CD4-positive, alpha-beta T cell treated with Interleukin-15 for 1 hour (primary cell): ENCODE measurements at regions not wholly inside any gene's neighbourhood (a gene's known extent, or its start where the extent isn't known, plus 50 kb on each side); places are given as distances from the start of the nearest gene placed in this dataset.

ENCODE experiments used
- DNase-seq: peaks from one replicate; pipeline ENCODE4 v3.0.0-alpha.2; 2020

- DNase-seq = no peak
Observed at GRCh38 chr1:59100708-59101374, 196.1 kb upstream of the FGGY start.

DNA sequence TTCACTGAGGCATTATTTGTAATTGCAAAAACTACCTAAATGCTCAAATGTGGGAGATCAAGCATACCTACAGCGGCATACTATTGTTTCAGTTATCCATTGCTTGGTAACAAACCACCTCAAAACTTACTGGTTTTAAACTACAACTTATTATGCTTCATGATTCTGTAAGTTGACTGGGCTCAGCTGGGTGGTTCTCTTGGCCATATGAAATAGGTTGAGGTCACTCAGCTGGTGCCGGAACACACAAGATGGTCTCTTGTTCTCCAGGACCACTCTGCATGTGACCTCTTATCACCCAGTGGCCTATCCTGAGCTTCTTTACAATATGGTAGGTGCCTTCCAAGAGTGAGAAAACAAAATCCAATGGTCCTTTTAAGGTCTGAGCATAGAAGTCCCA lies 195.4 kb upstream of the FGGY start:
- DNase-seq = no peak

- DNase-seq = no peak
Observed at GRCh38 chr1:59103457-59103856, 193.4 kb upstream of the FGGY start.

- DNase-seq = no peak
Observed at GRCh38 chr1:59104191-59104760, 192.6 kb upstream of the FGGY start.

- no peak for DNase-seq
Observed at GRCh38 chr1:59105548-59106507, 191.1 kb upstream of the FGGY start.

GRCh38 chr1:59107516-59107915 lies 189.4 kb upstream of the FGGY start:
- no peak for DNase-seq

DNA sequence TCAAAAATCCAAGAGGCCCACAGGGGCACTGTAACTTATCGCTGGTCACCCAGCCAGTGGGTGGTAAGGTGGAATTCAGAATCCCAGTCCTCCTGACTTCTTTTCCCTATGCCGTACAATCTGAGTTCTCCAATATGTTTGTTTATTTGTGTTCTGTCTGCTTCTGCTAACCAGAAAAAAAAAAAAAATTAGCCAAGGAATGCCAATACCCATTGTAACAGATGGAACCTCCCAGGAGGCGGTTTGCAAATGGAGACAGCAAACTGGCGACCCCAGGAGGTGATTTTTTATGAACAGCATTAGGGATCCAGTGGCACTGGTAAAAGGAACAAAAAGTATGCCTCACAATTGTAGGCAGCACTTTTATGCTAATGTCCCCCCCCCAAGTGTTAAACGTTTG lies 189.0 kb upstream of the FGGY start:
- DNase-seq = no peak

DNA sequence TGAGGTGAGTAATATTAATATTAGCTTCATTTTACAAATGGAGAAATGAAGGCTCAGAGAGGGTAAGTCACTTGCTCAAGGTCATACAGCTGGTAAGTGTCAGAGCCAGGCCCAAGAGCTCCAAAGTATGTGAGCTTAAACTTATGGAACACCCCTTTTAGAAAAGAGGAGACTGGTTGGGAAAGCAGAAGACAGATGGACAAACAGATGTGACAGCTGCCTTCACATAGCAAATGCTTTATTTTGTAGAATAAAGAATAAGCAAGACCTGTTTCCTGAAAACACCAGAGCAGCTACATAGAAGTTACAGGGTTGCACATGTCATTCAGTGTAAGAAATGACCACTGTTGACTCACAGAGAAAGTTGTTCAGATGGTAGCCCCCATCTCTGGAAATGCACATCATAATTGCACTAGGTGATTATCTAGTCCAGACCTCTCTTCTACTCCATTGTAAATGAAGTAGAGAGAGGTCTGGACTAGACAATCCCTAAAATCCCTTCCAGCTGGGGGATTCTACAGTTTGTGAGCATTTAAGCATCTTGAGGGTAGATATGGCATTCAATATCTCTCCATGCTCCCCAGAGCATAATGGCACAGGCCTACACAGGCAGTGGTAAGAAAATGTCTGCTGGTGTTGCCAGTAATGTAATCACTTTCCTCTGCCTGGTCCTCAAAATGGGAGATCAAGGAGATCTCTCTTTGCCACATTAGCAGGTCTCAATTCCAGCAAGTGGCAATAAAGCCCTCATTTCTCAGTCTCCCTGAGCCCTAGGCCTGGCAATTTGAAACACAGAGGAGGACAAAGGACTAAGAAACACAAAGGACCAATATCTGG lies 188.2 kb upstream of the FGGY start:
- DNase-seq = no peak

- DNase-seq = no peak
Observed at GRCh38 chr1:59110271-59110670, 186.6 kb upstream of the FGGY start.

DNA sequence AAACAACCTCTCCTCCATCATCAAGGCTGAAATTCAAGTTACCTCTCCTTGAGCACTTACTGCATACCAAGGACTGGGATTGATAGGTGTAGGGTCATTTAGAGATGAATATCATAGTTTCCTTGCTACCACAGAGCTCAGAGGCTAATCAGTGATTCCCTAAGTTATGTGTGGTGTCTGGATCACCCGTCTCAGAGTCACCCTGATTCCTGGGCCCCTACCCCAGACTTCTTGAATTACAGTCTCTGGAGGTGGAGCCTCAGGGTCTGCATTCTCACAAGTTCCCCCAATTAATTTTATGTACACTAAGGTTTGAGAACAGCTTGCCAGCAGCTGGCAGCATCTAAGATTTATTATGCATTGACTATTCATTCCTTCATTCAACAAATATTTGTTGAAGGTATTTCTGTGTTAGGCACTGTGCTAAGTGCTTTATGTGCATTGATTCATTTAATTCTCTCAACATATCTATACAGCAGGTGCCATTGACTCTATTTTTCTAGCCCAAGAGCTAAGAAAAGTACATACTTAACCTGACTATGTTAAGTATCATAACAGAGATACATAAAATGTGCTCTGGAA lies 182.9 kb upstream of the FGGY start:
- no peak for DNase-seq

DNA sequence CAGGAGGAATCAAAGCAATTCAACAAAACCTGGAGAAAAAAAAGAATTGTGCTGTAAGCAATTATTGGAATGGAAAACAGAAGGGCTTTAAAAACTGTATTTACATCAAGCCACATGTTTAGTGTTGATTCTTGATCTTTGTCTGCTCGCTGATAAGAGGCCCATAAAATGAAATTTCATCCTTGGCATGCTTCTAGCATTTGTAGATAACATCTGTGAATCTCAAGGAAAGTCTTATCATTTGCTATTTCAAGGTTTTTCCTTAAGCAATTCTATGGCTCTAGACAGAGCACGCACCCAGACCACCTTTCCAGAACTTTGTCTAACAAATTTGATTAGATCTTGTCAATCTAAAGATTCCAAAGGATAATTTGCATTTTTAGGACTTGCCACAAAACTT lies 181.0 kb upstream of the FGGY start:
- DNase-seq = no peak

DNA sequence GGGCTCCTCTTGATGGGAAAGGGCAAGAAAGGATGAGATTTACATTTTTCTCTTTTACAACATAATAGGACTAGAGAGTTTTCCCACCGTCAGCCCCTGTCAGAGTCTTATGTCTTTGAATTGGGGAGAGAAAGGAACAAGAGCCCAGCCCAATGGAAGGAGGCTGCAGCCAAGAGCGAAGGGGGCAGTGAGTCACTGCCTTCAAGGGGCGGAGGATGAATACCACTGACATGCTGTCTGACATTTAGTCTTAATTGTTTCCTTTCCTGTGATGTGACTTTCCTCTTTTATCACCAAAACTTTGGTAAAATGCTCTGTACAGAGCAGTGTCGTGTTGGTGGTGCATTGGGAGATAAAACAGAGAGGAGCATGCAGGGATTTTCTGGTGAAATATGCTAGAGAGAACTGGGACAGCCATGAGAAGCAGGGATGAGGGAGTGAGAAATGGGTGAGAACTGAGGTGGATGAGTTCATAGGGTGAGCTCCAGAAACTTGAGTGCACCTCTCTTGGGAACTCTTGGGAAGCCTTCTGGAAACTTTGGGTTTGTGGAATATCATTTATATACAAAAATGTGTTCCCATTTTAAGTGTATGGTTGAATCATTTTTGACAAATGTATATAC lies 179.9 kb upstream of the FGGY start:
- DNase-seq = no peak

DNA sequence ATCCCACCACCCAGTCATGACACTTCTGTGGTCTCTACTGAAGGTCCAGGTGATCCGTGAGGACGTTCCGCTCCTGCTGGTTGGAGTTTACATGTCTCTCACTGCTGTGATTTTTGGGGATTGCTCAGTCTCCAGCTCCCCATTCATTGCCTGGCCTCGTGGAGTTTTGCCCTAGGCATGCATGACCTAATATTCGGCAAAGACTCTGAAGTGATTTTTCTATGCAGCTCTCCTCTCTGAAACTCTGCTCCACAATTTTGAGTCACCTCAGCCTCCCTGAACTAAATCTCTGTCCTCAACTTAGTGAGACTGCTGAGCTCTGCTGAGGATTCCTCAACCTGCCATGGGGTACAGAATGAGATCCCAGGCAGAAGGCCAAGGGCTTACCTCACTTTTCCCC lies 174.4 kb upstream of the FGGY start:
- no peak for DNase-seq

- no peak for DNase-seq
Observed at GRCh38 chr1:59123081-59123681, 173.7 kb upstream of the FGGY start.

- no peak for DNase-seq
Observed at GRCh38 chr1:59124166-59124565, 172.7 kb upstream of the FGGY start.

- no peak for DNase-seq
Observed at GRCh38 chr1:59125154-59125553, 171.7 kb upstream of the FGGY start.

DNA sequence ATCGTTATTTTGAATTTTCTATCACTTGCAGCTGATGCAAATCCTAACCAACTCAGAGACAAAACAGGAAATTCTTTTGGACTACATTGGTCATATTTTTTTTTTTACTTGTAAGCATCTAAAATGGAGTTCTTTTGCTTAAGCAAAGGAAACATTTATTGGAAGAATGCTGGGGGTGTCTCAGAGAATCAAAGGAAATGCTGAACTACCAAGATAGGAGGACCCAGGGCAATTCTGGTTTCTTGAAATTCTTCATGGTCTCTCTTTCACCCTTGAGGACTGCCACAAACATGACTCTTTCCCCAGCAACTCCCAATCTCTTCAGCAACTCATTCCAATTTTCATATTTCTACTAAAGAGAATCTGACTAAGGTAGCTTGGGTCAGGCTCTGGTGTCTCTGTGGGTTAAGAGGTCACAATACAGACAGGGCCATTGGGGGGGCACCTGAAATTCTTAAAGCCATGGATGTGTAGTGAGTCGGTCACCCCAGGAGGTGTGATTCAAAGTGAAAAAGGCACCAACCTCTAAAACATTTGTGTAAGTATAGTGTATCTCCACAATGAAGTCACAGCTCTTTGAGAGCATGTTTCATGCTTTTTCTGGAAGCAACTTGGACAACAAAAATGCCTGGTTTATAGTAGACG lies 171.1 kb upstream of the FGGY start:
- no peak for DNase-seq

DNA sequence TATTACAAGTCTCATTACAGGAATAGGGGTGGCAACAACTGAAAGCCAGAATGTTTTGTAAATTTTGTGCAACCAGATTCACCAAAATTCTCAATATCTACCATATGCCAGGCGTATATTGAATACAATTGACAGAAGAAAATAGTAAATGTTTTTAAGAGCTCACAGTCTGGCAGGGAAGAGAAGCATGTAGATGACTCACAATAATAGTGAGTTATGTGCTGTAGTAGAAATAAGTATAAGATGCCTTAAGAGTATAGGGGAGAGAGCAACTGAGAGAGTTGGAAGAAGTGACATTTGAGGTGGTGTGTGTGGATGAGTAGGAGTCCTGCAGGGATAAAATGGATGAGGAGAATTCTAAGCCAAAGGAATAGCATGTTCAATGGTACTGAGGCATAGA lies 170.5 kb upstream of the FGGY start:
- DNase-seq = no peak

DNA sequence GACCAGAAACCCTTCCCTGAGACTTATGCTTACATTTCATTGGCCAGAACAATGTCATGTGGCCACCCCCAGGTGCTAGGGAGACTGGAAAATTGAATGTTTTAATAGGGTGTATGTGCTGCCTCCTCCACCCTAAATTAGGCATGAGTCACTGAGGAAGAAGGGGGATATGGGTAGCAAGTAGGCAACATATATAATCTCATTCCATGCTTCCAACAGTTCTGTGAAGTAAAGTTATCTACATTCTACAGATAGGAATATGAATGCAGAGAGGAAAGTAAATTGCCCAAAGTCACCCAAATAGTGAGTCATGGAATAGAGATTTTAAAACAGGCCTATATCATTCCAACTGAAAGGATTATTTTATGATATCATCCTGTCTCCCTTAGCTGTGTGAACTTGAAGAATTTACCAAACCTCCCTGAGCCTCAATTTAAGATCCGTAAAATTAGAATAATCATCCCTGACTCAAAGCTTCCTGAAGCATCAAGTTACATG lies 168.6 kb upstream of the FGGY start:
- DNase-seq = no peak

DNA sequence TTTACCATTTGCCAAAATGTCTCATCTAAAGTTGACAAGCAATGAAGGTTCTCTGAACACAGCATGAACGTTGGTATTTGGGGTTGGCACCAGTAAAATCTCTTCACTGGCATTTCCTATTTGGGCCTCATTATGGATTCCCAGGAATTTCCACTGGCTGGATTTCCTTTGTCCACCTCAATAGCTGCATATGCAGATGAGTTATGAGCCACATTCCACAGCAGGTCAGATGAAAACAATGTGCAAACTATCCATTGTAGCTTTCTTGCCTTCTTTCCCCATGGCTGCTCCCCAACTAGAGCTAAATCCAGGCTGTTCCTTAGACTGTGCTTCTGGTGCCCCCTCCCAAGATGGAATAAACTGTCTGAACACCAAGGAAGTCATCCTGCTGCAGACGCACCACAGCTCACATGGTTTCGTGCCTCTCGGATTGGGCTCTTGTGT lies 168.1 kb upstream of the FGGY start:
- DNase-seq = no peak

- no peak for DNase-seq
Observed at GRCh38 chr1:59132295-59132694, 164.6 kb upstream of the FGGY start.
